ENCODE measurements at regions not wholly inside any gene's neighbourhood (a gene's known extent, or its start where the extent isn't known, plus 50 kb on each side); places are given as distances from the start of the nearest gene placed in this dataset.

- H3K4me3 ChIP-seq (replicated peaks in 1 of 3; ENCODE audit: insufficient read depth in 1 of 3, low read depth in 2 of 3, low read length in 3 of 3): no peak overlapping the region
- no peaks in the 10 kb centered on the region for H3K4me1 ChIP-seq (ENCODE audit: insufficient read depth, low read length)
- peaks cover 69% of the 10 kb centered on the region for H3K9me3 ChIP-seq (ENCODE audit: low read length)
- H2AFZ ChIP-seq (ENCODE audit: low read length): no peak overlapping the region
- TF ChIP-seq ZBTB7A (CRISPR knock-in tag; IDR thresholded peaks at IDR 0.05) (no peak), AGO1 (IDR thresholded peaks at IDR 0.05; ENCODE audit: low read depth, low read length, poor library complexity, severe bottlenecking) (no peak), PITX1 (CRISPR knock-in tag; IDR thresholded peaks at IDR 0.05) (no peak), HNRNPH1 (optimal IDR thresholded peaks at IDR 0.05; ENCODE audit: low read depth, low read length) (no peak), FOXC1 (CRISPR knock-in tag; IDR thresholded peaks at IDR 0.05; ENCODE audit: borderline replicate concordance) (no peak), LCORL (IDR thresholded peaks at IDR 0.05) (no peak), LCORL (CRISPR knock-in tag; IDR thresholded peaks at IDR 0.05) (no peak), ZNF549 (CRISPR knock-in tag; IDR thresholded peaks at IDR 0.05) (no peak), HNF4G (IDR thresholded peaks at IDR 0.05; ENCODE audit: borderline replicate concordance, low read depth, low read length) (no peak), HNF4G (CRISPR knock-in tag; IDR thresholded peaks at IDR 0.05; ENCODE audit: borderline replicate concordance, low read depth) (no peak), ZBED4 (CRISPR knock-in tag; IDR thresholded peaks at IDR 0.05; ENCODE audit: borderline replicate concordance) (no peak), ZNF513 (CRISPR knock-in tag; conservative IDR thresholded peaks at IDR 0.05) (no peak), FOSL1 (CRISPR knock-in tag; IDR thresholded peaks at IDR 0.05; ENCODE audit: borderline replicate concordance) (no peak), AHR (CRISPR knock-in tag; IDR thresholded peaks at IDR 0.05) (no peak)
- FAIRE-seq (no peak), DNase-seq (ENCODE audit: low spot score) (no peak), ATAC-seq (no peak)
- no peaks in the 10 kb centered on the region for H3K36me3 ChIP-seq (replicated peaks in 1 of 2; ENCODE audit: control insufficient read depth in 1 of 2, insufficient read depth in 2 of 2, low read length in 2 of 2)
- intact Hi-C loops (cut with micrococcal nuclease; ENCODE audit: unreplicated experiment) (no loop called here), in situ Hi-C loops (cut with HindIII; ENCODE audit: extremely low pct_ligation_motif_present, low pct_unique_long_range_greater_than_20kb) (no loop called here)
- H3K79me2 ChIP-seq (ENCODE audit: insufficient read depth, low read length): no peaks in the 10 kb centered on the region
- no peak overlapping the region for H3K4me2 ChIP-seq (ENCODE audit: low read depth, low read length)
- H3K9ac ChIP-seq (ENCODE audit: insufficient read depth, low read depth, low read length): no peak overlapping the region
- no TSS peak for BruUV-seq (replicated peaks)
- ChIA-PET CTCF (ENCODE audit: low intra/inter-chr PET ratio, low total read pairs) (no interaction called here), POLR2A (no interaction called here)
- H3K27ac ChIP-seq (ENCODE audit: extremely low read length, insufficient read depth, low read length): no peak overlapping the region
- no peaks in the 10 kb centered on the region for H4K20me1 ChIP-seq (ENCODE audit: insufficient read depth, low read length)
- WGBS (ENCODE audit: low lambda C conversion rate): 9% methylated on average over 4 of the region's 4 CpGs
- no peaks in the 10 kb centered on the region for H3K27me3 ChIP-seq (ENCODE audit: control insufficient read depth in 1 of 2, insufficient read depth in 2 of 2, low read length in 2 of 2)
These were observed 181.3 kb upstream of the LINC00305 start for GRCh38 chr18:64330161-64330560.
